ENCODE measurements at regions not wholly inside any gene's neighbourhood (a gene's known extent, or its start where the extent isn't known, plus 50 kb on each side); places are given as distances from the start of the nearest gene placed in this dataset.
"Not testable (repeated sequence)": the region's sequence is repeated elsewhere in the genome, so short reads cannot be mapped to it uniquely, and the experiment has no call there.

DNA sequence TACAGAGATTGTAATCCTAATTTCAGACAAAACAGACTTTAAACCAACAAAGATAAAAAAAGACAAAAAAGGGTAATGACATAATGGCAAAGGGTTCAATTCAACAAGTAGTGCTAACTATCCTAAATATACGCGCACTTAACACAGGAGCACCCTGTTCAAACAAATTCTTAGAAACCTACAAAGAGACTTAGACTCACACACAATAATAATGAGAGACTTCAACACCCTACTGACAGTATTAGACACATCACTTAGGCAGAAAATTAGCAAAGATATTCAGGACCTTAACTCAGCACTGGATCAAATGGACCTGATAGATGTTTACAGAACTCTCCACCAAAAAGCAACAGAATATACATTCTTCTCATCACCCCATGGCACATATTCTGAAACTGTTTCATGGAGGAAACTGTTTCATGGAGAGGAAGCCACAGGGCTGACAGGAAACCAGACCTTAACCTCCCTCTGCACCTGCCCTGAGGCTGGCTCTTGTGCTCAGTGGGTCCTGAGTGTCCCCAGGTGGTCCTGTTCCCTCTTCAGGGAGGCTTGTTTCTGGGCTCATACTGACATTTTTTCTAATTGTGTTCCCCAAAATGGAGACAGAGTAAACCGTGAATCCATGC, 54.7 kb downstream of the OR4M2 start:
- H3K4me3 ChIP-seq (ENCODE audit: low read depth, low read length); DNase-seq (ENCODE audit: low read depth, low spot score); POLR2A ChIA-PET; CTCF ChIA-PET: not testable (repeated sequence)

DNA sequence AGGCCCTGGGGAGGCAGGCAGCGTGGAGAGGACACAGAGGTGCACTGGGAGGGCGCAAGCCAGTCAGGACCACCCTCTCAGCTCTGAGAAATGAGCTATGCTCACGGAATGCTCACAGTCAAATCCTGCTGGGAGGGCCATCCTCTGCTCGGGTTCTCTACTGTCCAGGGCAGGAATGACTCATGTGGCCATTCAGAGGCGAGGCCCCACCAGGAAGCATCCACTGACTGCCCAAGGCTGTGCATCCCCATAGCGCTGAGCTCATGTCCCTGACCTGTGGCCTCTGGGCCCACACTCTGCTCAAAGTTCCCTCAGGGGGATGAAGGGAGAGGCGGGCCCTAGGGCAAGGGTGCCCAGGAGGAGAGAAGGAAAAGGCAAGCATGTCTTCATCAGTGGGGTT, 57.2 kb downstream of the OR4M2 start:
- POLR2A ChIA-PET; CTCF ChIA-PET; DNase-seq (ENCODE audit: low read depth, low spot score); H3K4me3 ChIP-seq (ENCODE audit: low read depth, low read length): not testable (repeated sequence)

- DNase-seq (ENCODE audit: low read depth, low spot score); H3K4me3 ChIP-seq (ENCODE audit: low read depth, low read length); CTCF ChIA-PET; POLR2A ChIA-PET: not testable (repeated sequence)
These were observed 60.8 kb downstream of the OR4M2 start for GRCh38 chr15:22141106-22141505.

DNA sequence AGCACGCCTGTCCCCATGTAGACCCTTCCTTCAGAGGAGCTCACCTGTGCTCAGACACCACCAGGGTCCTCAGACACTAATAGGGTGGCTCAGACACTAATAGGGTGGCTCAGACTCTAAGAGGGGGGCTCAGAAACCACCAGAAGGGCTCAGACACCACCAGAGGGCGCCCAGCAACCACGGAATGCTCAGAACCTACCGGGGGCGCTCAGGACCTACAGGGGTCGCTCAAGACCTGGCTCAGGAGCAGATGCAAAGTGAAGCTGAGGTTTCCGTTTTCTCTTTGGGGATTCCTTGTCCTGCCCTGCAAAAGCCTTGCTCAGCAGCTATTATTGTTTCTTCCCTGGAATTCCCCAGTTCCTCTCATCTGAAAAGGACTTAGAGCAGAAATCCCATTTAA, 67.8 kb downstream of the OR4M2 start:
- POLR2A ChIA-PET; H3K4me3 ChIP-seq (ENCODE audit: low read depth, low read length); DNase-seq (ENCODE audit: low read depth, low spot score); CTCF ChIA-PET: not testable (repeated sequence)

GRCh38 chr15:22158243-22158642, 77.9 kb downstream of the OR4M2 start:
- H3K4me3 ChIP-seq (ENCODE audit: low read depth, low read length); DNase-seq (ENCODE audit: low read depth, low spot score); CTCF ChIA-PET; POLR2A ChIA-PET: not testable (repeated sequence)

- CTCF ChIA-PET; H3K4me3 ChIP-seq (ENCODE audit: low read depth, low read length); DNase-seq (ENCODE audit: low read depth, low spot score); POLR2A ChIA-PET: not testable (repeated sequence)
These were observed 80.0 kb downstream of the OR4M2 start for GRCh38 chr15:22160283-22160682.

DNA sequence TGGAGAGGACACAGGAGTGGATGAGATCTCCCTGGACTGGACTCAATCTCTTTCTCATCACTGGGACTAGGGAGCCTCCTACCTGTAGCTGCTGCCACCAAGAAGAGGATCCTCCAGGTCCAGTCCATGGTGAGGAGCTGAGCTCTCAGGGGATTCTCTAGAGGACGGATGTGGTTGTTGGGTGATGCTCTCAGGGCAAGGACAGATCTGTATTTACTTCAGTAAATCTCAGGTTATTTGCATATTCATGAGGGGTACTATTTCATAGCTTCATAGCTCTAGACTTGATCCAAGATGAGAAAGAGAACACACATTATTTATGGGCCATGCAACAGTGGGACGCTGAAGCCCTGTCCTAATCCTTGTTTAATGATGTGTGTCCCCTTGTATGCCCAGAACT, 80.4 kb downstream of the OR4M2 start:
- CTCF ChIA-PET; H3K4me3 ChIP-seq (ENCODE audit: low read depth, low read length); DNase-seq (ENCODE audit: low read depth, low spot score); POLR2A ChIA-PET: not testable (repeated sequence)

GRCh38 chr15:22161398-22161797, 81.1 kb downstream of the OR4M2 start:
- CTCF ChIA-PET; DNase-seq (ENCODE audit: low read depth, low spot score); POLR2A ChIA-PET; H3K4me3 ChIP-seq (ENCODE audit: low read depth, low read length): not testable (repeated sequence)

GRCh38 chr15:22163715-22164114, 83.4 kb downstream of the OR4M2 start:
- DNase-seq (ENCODE audit: low read depth, low spot score); POLR2A ChIA-PET; H3K4me3 ChIP-seq (ENCODE audit: low read depth, low read length); CTCF ChIA-PET: not testable (repeated sequence)

DNA sequence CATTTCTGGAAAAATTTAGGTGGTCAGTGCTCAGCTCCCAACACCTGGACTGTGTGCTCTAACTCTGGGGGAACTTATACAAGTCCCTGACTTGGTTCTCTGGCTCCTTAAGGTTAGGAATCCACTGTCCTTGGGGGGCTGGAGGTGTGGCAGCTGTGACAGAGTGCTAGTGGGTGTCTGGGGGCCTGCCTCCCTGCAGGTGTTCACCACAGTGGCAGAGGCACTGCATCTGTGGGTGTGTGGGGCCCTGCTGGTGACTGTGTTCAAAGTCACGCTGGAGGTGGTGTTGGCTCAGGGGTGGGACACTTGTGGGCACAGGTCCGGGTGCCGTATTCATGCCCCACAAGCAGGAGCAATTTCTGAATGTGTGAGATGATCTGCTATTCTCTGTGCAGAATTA, 87.2 kb downstream of the OR4M2 start:
- POLR2A ChIA-PET; H3K4me3 ChIP-seq (ENCODE audit: low read depth, low read length); CTCF ChIA-PET; DNase-seq (ENCODE audit: low read depth, low spot score): not testable (repeated sequence)

- POLR2A ChIA-PET; CTCF ChIA-PET; DNase-seq (ENCODE audit: low read depth, low spot score); H3K4me3 ChIP-seq (ENCODE audit: low read depth, low read length): not testable (repeated sequence)
These were observed 93.0 kb downstream of the OR4M2 start for GRCh38 chr15:22173029-22173998.

DNA sequence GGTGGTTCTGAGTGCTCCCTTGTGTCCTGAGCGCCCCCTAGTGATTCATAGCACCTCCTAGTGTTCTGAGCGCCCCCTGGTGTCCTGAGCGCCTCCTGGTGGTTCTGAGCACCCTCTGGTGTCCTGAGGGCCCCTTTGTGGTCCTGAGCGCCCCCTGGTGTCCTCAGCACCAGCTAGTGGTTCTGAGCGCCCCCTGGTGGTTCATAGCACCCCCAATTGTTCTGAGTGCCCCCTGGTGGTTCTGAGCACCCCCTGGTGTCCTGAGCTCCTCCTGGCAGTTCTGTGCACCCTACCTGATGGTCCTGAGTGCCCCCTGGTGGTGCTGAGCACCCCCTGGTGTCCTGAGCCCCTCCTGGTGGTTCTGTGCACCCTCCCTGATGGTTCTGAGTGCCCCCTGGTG, 93.8 kb downstream of the OR4M2 start:
- CTCF ChIA-PET; POLR2A ChIA-PET; H3K4me3 ChIP-seq (ENCODE audit: low read depth, low read length); DNase-seq (ENCODE audit: low read depth, low spot score): not testable (repeated sequence)

DNA sequence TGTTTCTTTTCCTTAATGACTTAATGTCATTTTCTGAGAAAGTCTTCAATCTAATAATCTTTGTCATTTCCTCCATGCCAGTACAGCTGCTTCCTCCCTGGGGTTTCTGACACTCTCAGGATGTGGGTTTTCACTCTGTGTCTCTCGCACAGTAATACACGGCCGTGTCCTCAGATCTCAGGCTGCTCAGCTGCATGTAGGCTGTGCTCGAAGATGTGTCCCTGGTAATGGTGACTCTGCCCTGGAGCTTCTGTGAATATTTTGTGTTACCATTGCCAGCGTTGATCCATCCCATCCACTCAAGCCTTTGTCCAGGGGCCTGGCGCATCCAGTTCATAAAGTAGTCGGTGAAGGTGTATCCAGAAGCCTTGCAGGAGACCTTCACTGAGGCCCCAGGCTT, 97.6 kb downstream of the OR4M2 start:
- H3K4me3 ChIP-seq (ENCODE audit: low read depth, low read length); POLR2A ChIA-PET; DNase-seq (ENCODE audit: low read depth, low spot score); CTCF ChIA-PET: not testable (repeated sequence)

GRCh38 chr15:22178438-22178837, 98.1 kb downstream of the OR4M2 start:
- POLR2A ChIA-PET; H3K4me3 ChIP-seq (ENCODE audit: low read depth, low read length): not testable (repeated sequence)

GRCh38 chr15:22179043-22179442, 98.7 kb downstream of the OR4M2 start:
- POLR2A ChIA-PET; DNase-seq (ENCODE audit: low read depth, low spot score); CTCF ChIA-PET; H3K4me3 ChIP-seq (ENCODE audit: low read depth, low read length): not testable (repeated sequence)

More at GRCh38 chr15:22178438-22178837, 98.1 kb downstream of the OR4M2 start:
- DNase-seq (ENCODE audit: low read depth, low spot score); CTCF ChIA-PET: not testable (repeated sequence)

- CTCF ChIA-PET; DNase-seq (ENCODE audit: low read depth, low spot score); H3K4me3 ChIP-seq (ENCODE audit: low read depth, low read length); POLR2A ChIA-PET: not testable (repeated sequence)
These were observed 100.3 kb downstream of the OR4M2 start for GRCh38 chr15:22180611-22181010.

DNA sequence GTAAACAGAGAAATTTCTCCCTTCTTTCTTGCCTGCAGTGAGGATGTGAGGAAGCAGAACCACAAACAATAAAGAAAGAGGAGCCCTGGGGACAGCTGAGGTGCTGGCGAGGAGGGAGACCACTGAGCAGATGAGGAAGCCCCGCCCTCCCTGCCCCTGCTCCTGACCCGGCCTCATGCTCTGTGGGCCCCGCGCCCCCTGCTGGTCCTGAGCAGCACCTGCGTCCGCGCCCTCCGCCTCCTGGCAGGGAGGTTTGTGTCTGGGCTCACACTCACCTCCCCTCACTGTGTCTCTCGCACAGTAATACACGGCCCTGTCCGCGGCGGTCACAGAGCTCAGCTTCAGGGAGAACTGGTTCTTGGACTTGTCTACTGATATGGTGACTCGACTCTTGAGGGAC, 104.4 kb downstream of the OR4M2 start:
- H3K4me3 ChIP-seq (ENCODE audit: low read depth, low read length); CTCF ChIA-PET; POLR2A ChIA-PET: not testable (repeated sequence)

More for the DNA sequence above, 104.4 kb downstream of the OR4M2 start:
- DNase-seq (ENCODE audit: low read depth, low spot score), result not testable (repeated sequence)

Measured in AG04449 (cell line).